GM18520 (cell line): ENCODE measurements at regions not wholly inside any gene's neighbourhood (a gene's known extent, or its start where the extent isn't known, plus 50 kb on each side); places are given as distances from the start of the nearest gene placed in this dataset.

Source experiments
- ATAC-seq: cut with Tn5 transposase; IDR thresholded peaks from one replicate; pipeline ENCODE4 v1.9.1; 2021; ENCODE audit not compliant: unreplicated experiment

GRCh38 chr14:61847861-61848260 is 85.6 kb downstream of the SNAPC1 start:
- no peak for ATAC-seq

- ATAC-seq = no peak
Observed at GRCh38 chr14:61854898-61855297, 92.7 kb downstream of the SNAPC1 start.

DNA sequence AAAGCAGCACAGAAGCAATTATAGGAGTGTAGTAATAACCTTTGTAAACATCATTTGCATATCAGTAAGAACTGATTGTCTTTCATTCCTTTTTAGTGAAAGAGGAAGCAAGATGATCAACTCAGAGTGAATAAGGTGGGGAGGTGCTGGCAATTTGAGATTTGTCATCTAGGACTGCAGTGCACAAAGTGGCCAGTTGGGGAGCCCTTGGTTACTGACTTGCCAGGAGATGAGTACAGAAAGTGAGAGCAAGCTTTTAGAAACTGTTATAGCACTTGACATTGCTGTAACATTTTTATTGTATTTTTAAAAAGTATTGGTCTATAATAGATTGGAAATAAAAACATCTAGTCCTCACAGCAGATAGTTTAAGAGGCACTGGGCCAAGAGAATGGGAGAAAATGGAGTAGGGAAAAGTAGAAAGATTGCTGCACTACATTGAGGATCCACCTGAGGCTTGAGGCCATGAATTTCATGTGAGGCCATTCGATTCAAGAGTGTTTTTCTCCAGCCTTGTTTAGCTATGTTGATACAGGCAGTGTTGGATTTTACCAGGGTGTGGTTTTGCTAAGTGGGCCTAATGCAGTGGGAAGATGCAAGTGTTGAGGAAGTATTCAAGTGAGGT is 98.2 kb downstream of the SNAPC1 start:
- peak; percentile 89 for ATAC-seq

GRCh38 chr14:61861320-61861865 is 99.2 kb downstream of the SNAPC1 start:
- no peak for ATAC-seq

DNA sequence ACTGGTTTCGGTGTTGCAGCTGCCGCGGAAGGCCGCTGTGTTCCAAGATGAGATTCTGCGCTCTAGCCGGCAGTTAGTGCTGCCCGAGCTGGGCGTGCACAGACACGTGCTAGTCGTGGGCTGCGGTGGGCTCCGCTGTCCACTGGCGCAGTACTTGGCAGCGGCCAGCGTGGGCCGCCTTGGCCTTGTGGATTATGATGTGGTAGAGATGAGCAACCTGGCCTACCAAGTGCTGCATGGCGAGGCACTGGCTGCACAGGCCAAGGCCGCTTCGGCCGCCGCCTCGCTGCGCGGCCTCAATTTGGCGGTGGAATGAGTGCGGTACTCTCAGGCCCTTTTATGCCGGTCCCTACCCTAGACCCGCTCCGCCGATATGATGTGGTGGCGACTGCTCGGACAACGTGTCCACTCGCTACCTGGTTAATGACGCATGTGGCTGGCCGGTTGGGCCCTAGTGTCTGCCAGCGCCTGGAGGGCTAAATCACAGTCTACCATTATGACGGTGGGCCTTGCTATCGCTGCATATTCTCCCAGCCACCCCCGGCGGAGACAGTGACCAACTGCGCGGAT is 102.2 kb downstream of the SNAPC1 start:
- ATAC-seq = no peak

DNA sequence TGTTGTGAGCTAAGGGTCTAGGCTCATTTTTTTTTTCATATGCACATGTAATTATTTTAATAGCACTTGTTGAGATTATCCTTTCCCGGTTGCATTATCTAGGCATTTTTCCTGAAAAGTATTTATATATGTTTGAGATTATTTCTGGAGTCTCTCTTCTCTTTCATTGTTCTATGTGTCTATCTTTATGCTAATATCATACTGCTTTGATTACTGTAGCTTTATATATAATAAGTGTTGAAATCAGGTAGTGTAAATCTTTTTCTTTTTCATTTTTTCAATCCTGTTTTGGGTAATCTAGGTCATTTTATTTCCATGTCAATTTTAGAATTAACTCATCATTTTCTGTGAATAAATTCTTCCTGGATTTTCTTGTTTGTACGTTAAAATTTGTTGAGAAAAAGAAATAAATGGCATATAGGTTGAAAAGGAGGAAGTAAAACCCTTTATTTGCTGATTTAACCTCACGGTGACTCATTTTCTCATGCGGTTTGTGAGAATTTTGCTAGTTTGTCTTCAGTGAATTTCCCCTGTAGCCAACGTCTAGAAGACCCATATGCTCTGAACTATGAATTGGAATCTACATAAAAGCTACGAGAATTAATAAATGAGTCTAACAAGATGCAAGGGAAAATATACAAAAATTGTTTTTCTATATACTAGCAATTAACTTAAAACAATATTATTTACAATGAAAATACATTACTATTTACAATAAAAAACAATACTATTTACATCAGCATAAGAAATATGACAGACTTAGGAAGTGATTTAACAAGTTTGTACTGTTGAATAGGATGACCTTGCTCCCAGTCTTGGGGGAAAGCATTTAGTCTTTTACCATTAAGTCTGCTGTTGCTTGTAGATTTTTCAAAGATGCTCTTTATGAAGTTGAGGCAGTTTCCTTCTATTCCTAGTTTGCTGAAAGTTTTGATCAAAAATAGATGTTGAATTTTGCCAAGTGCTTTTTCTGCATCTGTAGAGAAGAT is 105.0 kb downstream of the SNAPC1 start:
- ATAC-seq = peak; percentile 93

- no peak for ATAC-seq
Observed at GRCh38 chr14:61868846-61869245, 106.6 kb downstream of the SNAPC1 start.

DNA sequence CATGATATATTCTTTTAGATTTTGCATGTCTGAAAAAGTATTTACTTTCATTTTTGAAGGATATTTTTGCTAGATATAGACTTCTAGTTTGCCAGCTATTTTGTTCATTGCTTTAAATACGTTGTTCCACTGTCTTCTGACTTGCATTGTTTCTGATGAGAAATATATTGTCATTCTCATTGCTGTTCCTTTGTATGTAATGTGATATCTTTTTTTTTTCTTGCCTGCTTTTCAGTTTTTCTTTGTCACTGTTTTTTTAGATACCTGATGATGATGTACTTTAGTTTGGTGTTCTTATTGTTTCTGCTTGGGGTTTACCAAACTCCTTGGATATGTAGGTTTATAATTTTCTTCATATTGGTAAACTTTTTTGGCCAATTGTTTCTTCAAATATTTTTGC is 107.9 kb downstream of the SNAPC1 start:
- ATAC-seq = no peak

- ATAC-seq = peak; percentile 84
Observed at GRCh38 chr14:61872452-61872851, 110.2 kb downstream of the SNAPC1 start.

- no peak for ATAC-seq
Observed at GRCh38 chr14:61875483-61875882, 113.3 kb downstream of the SNAPC1 start.

GRCh38 chr14:61876362-61877034 is 114.3 kb downstream of the SNAPC1 start:
- no peak for ATAC-seq

DNA sequence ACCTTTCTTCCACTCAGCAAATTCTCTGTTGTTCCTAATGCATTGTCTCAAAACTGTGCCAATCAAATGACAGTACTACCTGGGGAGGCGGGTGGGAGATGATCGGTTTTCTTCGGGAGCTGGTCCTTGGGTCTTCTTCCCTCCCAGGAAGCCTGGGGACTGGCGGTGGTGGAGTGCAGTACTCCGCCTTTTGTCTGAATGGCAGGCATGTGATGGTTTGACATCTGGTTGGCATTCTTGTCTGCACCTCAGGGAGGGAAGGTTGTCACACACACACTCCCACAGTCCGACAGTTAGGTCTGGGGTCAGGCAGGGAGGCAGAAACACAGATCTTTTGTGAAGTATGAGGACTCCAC is 114.8 kb downstream of the SNAPC1 start:
- no peak for ATAC-seq

DNA sequence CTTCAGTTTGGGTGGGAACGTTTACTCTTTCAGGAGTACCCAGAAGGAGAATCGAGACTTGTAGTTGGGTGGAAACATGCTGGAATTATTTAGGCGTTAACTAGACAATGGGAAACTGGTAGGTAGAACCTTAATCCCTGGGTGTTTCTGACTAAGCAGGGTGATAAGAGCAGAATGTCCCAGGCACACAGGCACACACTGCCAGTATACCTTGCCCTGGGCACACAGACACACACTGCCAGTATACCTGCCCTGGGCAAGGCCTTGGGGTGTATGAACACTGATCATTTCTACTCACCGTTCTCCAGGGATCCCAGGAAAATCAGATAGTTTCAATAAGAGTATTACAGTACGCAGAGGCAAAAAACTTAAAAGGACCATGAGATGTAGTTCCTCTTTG is 115.5 kb downstream of the SNAPC1 start:
- no peak for ATAC-seq

DNA sequence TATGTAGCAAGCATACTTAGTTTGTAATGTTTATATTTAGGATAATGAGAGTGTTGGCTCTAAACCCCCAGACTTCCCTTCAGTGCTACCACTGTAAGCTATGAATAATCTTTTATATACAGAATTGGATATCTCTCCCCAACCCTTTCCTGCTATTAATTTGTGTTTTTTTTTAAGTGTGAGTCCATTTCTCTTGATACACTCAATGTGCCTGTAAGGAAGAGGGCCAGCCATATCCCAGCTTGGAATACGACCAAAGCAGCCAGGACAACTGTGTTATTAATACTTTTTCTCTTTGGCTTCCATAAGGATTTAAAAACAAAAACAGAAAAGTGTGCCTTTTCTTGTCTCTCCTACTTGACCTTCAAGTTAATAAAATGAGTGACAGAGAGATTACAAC is 116.7 kb downstream of the SNAPC1 start:
- no peak for ATAC-seq

DNA sequence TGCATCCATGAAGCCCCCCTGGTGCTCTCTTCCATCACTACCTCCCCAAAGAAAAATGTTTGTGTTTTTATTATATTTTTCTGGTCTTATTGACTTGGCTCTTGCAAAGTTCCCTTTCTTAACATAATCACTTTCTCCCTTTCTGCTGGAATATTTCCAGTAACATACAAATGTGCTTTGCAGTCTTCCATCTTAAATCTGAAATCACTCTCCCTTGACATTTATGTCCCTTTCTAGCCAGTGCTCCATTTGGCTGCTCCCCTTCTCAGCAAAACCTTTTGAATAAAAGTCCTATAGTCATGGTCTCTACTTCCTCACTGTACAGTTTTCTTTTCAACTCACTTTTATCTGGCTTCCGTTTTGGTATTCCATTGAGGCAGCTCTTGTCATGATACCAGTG is 118.8 kb downstream of the SNAPC1 start:
- ATAC-seq = no peak

GRCh38 chr14:61884711-61885110 is 122.5 kb downstream of the SNAPC1 start:
- ATAC-seq = no peak

DNA sequence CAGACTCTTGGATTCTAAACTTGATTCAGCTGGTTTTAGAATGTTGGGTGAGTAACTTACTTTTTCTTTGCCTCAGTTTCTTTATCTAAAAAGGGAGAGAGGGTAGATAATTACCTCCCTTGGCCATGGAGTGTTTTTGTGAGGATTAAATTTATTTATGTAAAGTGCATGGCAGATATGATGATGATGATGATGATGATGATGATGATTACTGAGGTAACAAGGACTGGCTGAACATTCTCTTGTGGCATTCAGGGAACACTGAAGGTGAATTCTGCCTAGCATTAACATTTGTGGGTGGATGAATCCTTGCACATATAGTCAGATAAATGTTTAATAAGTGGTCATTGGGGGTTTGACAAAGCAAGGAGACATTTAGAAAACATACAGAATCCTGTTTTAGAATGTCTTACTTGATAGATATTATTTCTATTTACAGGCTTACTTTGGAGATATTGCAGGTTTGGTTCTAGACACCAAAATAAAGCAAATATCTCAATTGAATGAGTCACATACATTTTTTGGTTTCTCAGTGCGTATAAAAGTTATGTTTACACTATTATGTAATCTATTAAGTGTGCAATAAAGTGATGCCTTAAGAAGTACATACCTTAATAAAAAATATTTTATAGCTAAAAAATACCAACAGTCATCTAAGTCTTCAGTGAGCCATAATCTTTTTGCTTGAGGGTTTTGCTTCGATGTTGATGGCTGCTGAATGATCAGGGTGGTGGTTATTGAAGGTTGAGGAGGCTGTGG is 123.2 kb downstream of the SNAPC1 start:
- ATAC-seq = no peak

DNA sequence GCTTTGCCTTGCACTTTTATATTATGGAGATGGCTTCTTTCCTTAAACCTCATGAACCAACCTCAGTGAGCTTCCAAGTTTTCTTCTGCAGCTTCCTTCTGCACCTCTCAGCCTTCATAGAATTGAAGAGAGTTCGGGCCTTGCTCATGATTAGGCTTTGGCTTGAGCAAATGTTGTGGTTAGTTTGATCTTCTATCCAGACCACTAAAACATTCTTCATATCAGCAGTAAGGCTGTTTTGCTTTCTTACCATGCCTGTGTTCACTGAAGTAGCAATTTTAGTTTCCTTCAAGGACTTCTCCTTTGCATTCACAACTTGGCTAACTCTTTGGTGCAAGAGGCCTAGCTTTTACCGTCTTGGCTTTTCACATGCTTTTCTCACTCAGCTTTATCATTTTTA is 125.4 kb downstream of the SNAPC1 start:
- ATAC-seq = no peak

DNA sequence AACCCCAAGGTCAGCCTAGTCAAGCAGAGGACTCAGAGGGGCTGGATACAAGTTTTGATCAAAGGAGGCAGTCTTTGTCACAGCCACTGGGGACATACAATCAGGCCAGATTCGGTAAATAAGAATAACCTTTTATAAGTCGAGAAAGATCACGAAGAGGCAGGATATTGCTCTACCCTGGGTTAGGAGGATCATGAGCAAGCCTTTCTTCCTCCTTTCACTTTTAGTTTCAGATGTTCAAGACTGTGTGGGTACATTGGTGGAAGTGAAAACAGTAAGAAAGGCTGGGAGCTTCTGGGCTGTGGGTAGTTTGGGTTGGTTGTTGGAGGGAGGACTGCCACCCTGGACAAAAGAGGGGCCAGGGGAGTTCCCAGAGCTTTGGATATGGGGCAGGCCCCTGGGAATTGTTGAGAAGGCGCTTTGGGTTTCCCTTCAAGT is 127.7 kb downstream of the SNAPC1 start:
- ATAC-seq = peak; percentile 99

- no peak for ATAC-seq
Observed at GRCh38 chr14:61891170-61891569, 128.9 kb downstream of the SNAPC1 start.
